Right lobe of liver (tissue), 6 donors: ENCODE measurements at regions not wholly inside any gene's neighbourhood (a gene's known extent, or its start where the extent isn't known, plus 50 kb on each side); places are given as distances from the start of the nearest gene placed in this dataset.

Experiments
- ATAC-seq, 4 donors: fragments of 200-7000 bp; cut with Tn5 transposase; one replicate each; pipeline ENCODE4 v1.9.1; 2020; ENCODE audit warnings: mild to moderate bottlenecking in 4 of 4, moderate library complexity in 4 of 4
- DNase-seq, 3 donors: peaks; one replicate each; pipeline ENCODE4 v3.0.0-alpha.2; 2020
- H3K27ac ChIP-seq, 3 donors: fragments of 200-600 bp; one replicate each; pipeline ENCODE4 v1.8.0; 2022
- H3K27me3 ChIP-seq, 2 donors: fragments of 200-600 bp; one replicate each; pipeline ENCODE4 v1.8.0; 2022
- H3K36me3 ChIP-seq, 4 donors: fragments of 200-600 bp; sonication (generic) in 1 of 4; one replicate each; pipeline versions ENCODE4 v1.5.1 to v1.8.0; 2017 to 2022; ENCODE audit warnings: control low read depth in 1 of 4
- H3K4me1 ChIP-seq, 4 donors: fragments of 200-600 bp; sonication (generic) in 1 of 4; one replicate each; pipeline versions ENCODE4 v1.5.1 to v1.8.0; 2017 to 2022; ENCODE audit warnings: control low read depth in 1 of 4
- H3K4me3 ChIP-seq, 3 donors: fragments of 200-600 bp; one replicate each; pipeline ENCODE4 v1.8.0; 2022
- H3K9me3 ChIP-seq, 4 donors: fragments of 200-600 bp; sonication (generic) in 1 of 4; one replicate each; pipeline versions ENCODE4 v1.5.1 to v1.8.0; 2017 to 2022; ENCODE audit warnings: control low read depth in 1 of 4
- CTCF ChIP-seq, 4 donors: fragments of 200-600 bp in 3 of 4; fragments of 450-650 bp in 1 of 4; IDR thresholded peaks; one replicate each; pipeline versions ENCODE4 v1.5.1 to v1.8.0; 2016 to 2022; ENCODE audit warnings: antibody characterized with exemption in 4 of 4, mild to moderate bottlenecking in 2 of 4
- POLR2A ChIP-seq: fragments of 450-650 bp; IDR thresholded peaks from one replicate; pipeline ENCODE4 v1.6.1; 2017; ENCODE audit warnings: antibody characterized with exemption, mild to moderate bottlenecking
- WGBS: methylation state at CpG from one replicate; pipeline ENCODE4 v1.1.6; 2018; ENCODE audit warnings: low coverage, low lambda C conversion rate; ENCODE audit not compliant: insufficient coverage; ENCODE audit errors: missing lambda C conversion rate; 5-methylcytosine and 5-hydroxymethylcytosine counted together
- intact Hi-C, 2 donors: fragments of 100-400 bp; cut with DNase I; formaldehyde crosslinking; loops; one replicate each; pipeline versions ENCODE4 v1.11.2 to v1.14.1; 2022
- donor health status: DM: no; HTN: yes; CAD: no.
- donor health status: DM: no; HTN: no; CAD: no.
- donor health status: DM: no; HTN: no; CAD: no.
- donor health status: DM: no; HTN: yes; CAD: no.
- donor health status: DM: no; HTN: yes; CAD: no.

GRCh38 chr22:46055181-46055875 is 78.4 kb upstream of the WNT7B start:
- Histone ChIP-seq H3K27ac (peak overlapping the region; percentile 86 to 97 (median 91)), H3K4me1 (peaks cover 0 to 38% (median 26%) of the 10 kb centered on the region in 4 donors), H3K27me3 (no peaks in the 10 kb centered on the region), H3K4me3 (peak overlapping the region in 2 of 3 donors; percentile 54 to 72), H3K36me3 (no peaks in the 10 kb centered on the region), H3K9me3 (no peaks in the 10 kb centered on the region)
- peak; percentile 36 to 78 (median 60) for DNase-seq
- TF ChIP-seq POLR2A (no peak), CTCF (IDR thresholded peaks at IDR 0.05) (no peak)
- ATAC-seq = peak in 1 of 4 donors; percentile 22
- intact Hi-C loops = no loop called here
- WGBS = 34% methylated on average over 9 of the region's 17 CpGs

GRCh38 chr22:46055911-46056545 is 79.1 kb upstream of the WNT7B start:
- H3K9me3 ChIP-seq = no peaks in the 10 kb centered on the region
- H3K36me3 ChIP-seq = no peaks in the 10 kb centered on the region
- H3K4me3 ChIP-seq = no peak overlapping the region
- ATAC-seq (no peak), DNase-seq (peak; percentile 25 to 51 (median 44))
- no peaks in the 10 kb centered on the region for H3K27me3 ChIP-seq
- H3K27ac ChIP-seq = peak overlapping the region; percentile 46 to 97 (median 61)
- no peak for TF ChIP-seq CTCF (IDR thresholded peaks at IDR 0.05)
- no peak for TF ChIP-seq POLR2A
- intact Hi-C loops = no loop called here
- peaks cover 0 to 38% (median 26%) of the 10 kb centered on the region in 4 donors for H3K4me1 ChIP-seq
- WGBS = 83% methylated on average over 9 of the region's 19 CpGs

- no peaks in the 10 kb centered on the region for H3K9me3 ChIP-seq
- WGBS = 65% methylated on average over 9 of the region's 9 CpGs
- no peaks in the 10 kb centered on the region for H3K36me3 ChIP-seq
- peak overlapping the region; percentile 61 to 97 (median 84) for H3K27ac ChIP-seq
- intact Hi-C loops = no loop called here
- no peak for ATAC-seq
- H3K27me3 ChIP-seq = no peaks in the 10 kb centered on the region
- TF ChIP-seq POLR2A (no peak), CTCF (IDR thresholded peaks at IDR 0.05) (no peak)
- DNase-seq = no peak
- no peak overlapping the region for H3K4me3 ChIP-seq
- peaks cover 0 to 36% (median 25%) of the 10 kb centered on the region in 4 donors for H3K4me1 ChIP-seq
Measured at GRCh38 chr22:46056546-46057245, 79.7 kb upstream of the WNT7B start.

GRCh38 chr22:46057246-46058090 is 80.5 kb upstream of the WNT7B start:
- peak in 1 of 3 donors; percentile 17 for DNase-seq

More at GRCh38 chr22:46057246-46058090, 80.5 kb upstream of the WNT7B start:
- TF ChIP-seq CTCF (IDR thresholded peaks at IDR 0.05) = no peak
- TF ChIP-seq POLR2A = no peak
- Histone ChIP-seq H3K4me1 (peaks cover 0 to 28% (median 22%) of the 10 kb centered on the region in 4 donors), H3K27ac (peak overlapping the region; percentile 61 to 97 (median 84)), H3K9me3 (no peaks in the 10 kb centered on the region), H3K4me3 (no peak overlapping the region), H3K27me3 (no peaks in the 10 kb centered on the region), H3K36me3 (no peaks in the 10 kb centered on the region)
- no peak for ATAC-seq
- 35% methylated on average over 15 of the region's 17 CpGs for WGBS
- intact Hi-C loops = no loop called here
